T-helper 2 cell treated with Interferon-gamma antibody and Interleukin-4, amounts not matched to agents 5 μg/mL and 100 μg/mL, for 36 hours (primary cell): ENCODE measurements at regions not wholly inside any gene's neighbourhood (a gene's known extent, or its start where the extent isn't known, plus 50 kb on each side); places are given as distances from the start of the nearest gene placed in this dataset.

ENCODE experiments used
- DNase-seq: peaks from one replicate; pipeline ENCODE4 v3.0.0; 2021; ENCODE audit warnings: low spot score
- H3K27ac Mint-ChIP-seq: one replicate; pipeline ENCODE4 v1.8.0; 2021; ENCODE audit warnings: mild to moderate bottlenecking, mixed read lengths
- H3K27me3 Mint-ChIP-seq: one replicate; pipeline ENCODE4 v1.8.0; 2021; ENCODE audit warnings: low read depth, mixed read lengths
- H3K36me3 Mint-ChIP-seq: one replicate; pipeline ENCODE4 v1.8.0; 2021; ENCODE audit warnings: low read depth, mixed read lengths
- H3K4me1 Mint-ChIP-seq: one replicate; pipeline ENCODE4 v1.8.0; 2021; ENCODE audit warnings: low read depth, mixed read lengths
- H3K4me3 Mint-ChIP-seq: one replicate; pipeline ENCODE4 v1.8.0; 2022; ENCODE audit warnings: mild to moderate bottlenecking, moderate library complexity, mixed read lengths
- H3K9me3 Mint-ChIP-seq: one replicate; pipeline ENCODE4 v1.8.0; 2021; ENCODE audit warnings: mixed read lengths

DNA sequence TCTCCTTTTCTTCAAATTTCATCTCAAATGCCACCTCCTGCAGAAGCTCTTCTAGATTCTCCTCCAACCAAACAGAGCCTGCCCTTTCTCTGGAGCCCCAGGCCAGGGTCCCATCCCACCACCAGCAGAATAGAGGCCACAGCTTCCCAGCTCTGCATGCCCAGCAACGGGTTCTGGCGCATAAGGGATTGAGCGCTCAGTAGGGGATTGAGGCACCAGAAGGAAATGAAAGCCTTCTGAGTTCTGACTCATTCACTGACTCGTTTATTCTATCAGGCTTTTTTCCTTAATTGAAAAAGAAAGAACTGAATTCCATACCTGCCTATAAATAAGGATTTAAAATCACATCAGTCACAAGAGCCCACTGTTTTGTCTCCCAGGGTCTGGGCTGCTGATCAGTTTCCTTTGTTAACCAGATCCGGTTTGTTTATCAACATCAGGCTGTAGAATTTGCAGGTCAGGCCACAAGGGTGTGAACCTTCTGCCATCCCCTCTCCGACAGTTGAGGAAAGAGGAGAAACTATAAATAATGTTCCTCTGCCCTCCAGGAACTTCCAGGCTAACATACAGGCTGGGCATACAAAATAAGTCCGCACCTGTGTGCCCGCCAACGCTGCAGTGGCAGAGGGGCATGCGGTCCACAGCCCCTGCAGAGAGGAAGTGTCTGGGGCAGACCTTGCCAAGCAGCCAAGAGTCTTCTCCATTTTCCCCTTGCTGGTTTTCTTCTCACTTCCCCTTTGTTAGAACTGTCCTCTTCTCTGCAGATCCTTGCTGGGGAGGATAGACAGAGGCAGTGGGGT lies 63.5 kb upstream of the PRDM11 start:
- H3K27ac Mint-ChIP-seq = no peak overlapping the region
- no peak for DNase-seq
- peaks cover 16% of the 10 kb centered on the region for H3K4me1 Mint-ChIP-seq
- peaks cover 6% of the 10 kb centered on the region for H3K27me3 Mint-ChIP-seq
- peaks cover 6% of the 10 kb centered on the region for H3K9me3 Mint-ChIP-seq
- H3K36me3 Mint-ChIP-seq = peaks cover 5% of the 10 kb centered on the region
- no peak overlapping the region for H3K4me3 Mint-ChIP-seq

DNA sequence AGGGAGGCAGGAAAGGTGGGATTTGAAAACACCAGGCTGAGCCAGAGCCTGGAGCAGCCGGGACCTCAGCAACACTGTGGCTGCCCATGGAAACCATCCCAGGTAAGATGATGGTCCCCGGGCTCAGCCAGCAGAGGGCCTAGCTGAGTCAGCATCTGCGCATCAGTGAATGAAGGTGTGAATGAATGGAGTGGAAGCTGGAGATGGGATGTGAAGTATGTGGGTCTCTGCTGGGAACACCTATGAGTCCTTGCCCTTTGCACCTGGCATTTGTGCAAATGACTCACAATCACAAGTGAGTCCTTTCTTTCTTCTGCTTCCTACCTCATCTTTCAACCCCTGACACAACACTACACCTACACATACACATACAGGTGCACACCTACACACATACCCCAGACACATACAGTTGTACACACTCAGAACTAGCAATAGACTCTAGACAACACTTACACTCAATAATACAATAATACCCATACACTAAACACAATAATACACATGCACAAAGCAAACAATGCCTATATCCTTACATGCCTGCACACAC lies 62.8 kb upstream of the PRDM11 start:
- Mint-ChIP-seq H3K36me3 (peaks cover 5% of the 10 kb centered on the region), H3K27ac (no peak overlapping the region), H3K4me3 (no peak overlapping the region), H3K4me1 (peaks cover 16% of the 10 kb centered on the region), H3K9me3 (peaks cover 6% of the 10 kb centered on the region), H3K27me3 (peaks cover 6% of the 10 kb centered on the region)
- no peak for DNase-seq

- H3K4me3 Mint-ChIP-seq = no peak overlapping the region
- H3K36me3 Mint-ChIP-seq = peaks cover 1% of the 10 kb centered on the region
- DNase-seq = no peak
- H3K9me3 Mint-ChIP-seq = peaks cover 3% of the 10 kb centered on the region
- peaks cover 10% of the 10 kb centered on the region for H3K27me3 Mint-ChIP-seq
- H3K4me1 Mint-ChIP-seq = no peaks in the 10 kb centered on the region
- no peak overlapping the region for H3K27ac Mint-ChIP-seq
These were observed 60.6 kb upstream of the PRDM11 start for GRCh38 chr11:45085646-45086501.

DNA sequence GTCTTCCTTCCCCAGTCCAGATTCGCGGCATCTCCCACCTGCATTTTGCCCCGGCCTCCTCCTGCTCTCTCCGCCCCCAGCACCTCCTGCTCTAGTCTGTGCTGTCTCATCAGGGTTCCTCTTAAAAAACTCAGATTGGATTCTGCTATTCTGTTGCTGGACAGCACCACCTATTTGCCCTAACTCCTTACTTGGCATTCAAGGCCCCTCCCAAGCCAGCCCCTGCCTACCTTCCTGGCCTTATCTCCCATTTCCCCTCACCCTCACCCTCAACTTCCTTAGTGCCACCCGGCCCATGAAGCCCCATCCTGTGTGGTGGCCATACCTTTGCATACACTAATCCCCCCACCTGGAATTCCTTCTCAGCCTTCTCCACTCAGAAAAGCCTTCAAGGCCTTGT lies 59.9 kb upstream of the PRDM11 start:
- H3K27ac Mint-ChIP-seq = no peak overlapping the region
- peaks cover 13% of the 10 kb centered on the region for H3K27me3 Mint-ChIP-seq
- H3K36me3 Mint-ChIP-seq = no peaks in the 10 kb centered on the region
- no peaks in the 10 kb centered on the region for H3K4me1 Mint-ChIP-seq
- no peaks in the 10 kb centered on the region for H3K9me3 Mint-ChIP-seq
- DNase-seq = no peak
- H3K4me3 Mint-ChIP-seq = no peak overlapping the region

DNA sequence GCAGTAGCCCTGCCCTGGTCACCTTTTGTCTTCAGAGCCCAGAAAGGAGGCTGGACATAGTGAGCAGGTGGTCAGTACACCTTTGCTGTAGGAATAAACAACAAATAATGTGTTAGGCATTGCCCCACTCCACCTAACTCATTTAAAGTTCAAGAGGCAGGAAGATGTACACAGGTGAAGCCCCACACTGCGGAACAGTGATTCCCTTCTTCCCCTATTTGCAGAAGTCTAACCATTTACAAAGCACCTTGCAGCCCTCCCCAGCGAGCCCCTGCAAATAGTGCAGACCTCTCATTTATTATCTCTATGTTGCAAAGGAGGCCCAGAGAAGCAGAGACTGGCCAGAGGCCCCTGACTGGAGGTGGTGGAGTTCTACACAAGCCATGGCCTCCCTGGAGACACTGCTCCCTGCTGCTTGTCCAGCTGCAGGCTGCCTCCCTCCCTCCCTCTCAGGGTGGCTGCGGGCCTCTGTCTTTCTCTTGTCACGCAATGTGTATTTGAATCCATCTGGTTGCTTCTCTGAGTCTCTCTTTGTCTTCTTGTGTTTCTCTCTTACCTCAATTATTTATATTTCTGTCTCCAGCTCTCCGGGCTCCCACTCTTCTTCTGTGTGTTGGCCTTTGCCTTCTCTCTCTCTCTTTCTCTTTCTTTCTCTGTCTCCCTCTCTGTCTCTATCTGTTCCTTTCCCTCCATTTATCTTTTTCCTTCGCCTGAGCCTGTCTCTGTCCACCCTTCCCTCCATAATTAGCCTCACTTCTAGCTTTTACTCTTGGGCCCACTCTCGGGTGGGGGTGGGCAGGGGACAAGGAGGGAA lies 59.1 kb upstream of the PRDM11 start:
- no peak overlapping the region for H3K27ac Mint-ChIP-seq
- H3K4me1 Mint-ChIP-seq = no peaks in the 10 kb centered on the region
- DNase-seq = no peak
- H3K36me3 Mint-ChIP-seq = no peaks in the 10 kb centered on the region
- H3K27me3 Mint-ChIP-seq = peaks cover 13% of the 10 kb centered on the region
- no peaks in the 10 kb centered on the region for H3K9me3 Mint-ChIP-seq
- no peak overlapping the region for H3K4me3 Mint-ChIP-seq

DNA sequence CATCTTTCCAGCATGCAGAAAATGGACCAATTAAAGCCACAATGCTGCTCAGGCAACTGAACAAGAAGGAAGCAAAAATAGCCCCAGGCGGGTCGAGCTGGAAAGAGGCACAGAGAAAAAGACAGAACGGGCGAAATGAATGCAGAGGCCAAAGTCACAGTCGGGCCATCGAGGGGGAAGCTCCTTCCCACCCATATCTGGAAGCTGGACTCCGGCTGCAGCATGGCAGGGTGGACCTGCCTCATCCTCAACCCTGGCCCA lies 58.6 kb upstream of the PRDM11 start:
- H3K36me3 Mint-ChIP-seq = no peaks in the 10 kb centered on the region
- H3K4me1 Mint-ChIP-seq = no peaks in the 10 kb centered on the region
- DNase-seq = no peak
- H3K27ac Mint-ChIP-seq = no peak overlapping the region
- peaks cover 11% of the 10 kb centered on the region for H3K27me3 Mint-ChIP-seq
- H3K9me3 Mint-ChIP-seq = no peaks in the 10 kb centered on the region
- H3K4me3 Mint-ChIP-seq = no peak overlapping the region

DNA sequence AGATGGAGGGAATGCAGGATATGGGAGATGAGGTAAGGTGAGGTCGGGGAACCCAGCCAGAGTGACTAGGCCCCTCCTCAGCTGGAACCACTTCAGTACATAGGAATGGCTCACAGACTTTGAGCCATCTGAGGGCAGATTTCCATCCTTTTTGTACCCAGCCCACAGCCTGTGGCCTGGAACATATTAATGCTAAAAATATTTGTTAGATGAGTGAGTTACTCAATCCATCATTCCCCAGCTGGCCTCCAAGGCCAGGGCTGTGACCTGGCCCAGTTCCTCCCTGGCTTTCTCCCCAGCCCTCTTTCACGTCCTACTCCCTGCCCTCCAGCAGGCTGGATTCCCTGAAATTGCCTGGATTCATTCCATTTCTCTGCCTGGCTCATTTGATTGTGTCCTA lies 57.2 kb upstream of the PRDM11 start:
- Mint-ChIP-seq H3K4me1 (peaks cover 6% of the 10 kb centered on the region), H3K9me3 (no peaks in the 10 kb centered on the region)

DNA sequence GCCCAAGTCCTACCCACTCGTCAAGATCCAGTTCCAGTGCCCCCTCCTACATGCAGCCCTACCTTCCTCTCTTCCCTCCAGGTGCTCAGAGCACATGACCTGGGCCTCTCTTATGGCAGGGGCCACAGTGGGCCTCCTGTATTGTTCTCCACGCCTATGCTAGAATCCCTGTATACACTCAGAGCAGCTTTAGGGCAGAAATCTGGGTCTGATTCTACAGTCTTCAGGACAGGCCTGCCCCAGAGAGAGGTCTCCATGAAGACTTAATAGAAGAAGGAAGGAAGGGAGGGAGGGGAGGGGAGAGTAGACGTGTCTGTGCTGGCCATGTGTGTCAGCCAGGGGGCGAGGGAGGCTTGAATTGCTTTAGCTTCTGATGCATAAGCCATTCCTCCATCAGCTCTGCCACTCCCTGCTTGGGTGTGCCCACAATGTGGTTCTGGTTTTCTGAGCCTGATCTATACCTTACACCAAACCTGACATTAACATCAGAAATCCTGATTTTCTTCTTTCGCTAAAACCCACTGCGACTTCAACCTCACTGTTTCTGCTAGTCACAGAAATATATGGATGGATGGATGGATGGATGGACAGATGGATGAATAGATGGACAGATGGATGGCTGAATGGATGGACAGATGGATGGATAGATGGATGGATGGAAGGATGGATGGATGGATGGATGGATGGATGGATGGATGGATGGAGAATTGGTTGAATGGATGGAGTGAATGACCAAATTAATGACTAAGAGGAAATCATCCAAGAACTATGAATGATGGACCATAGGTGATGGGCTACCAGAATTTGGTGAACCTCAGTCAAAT lies 56.6 kb upstream of the PRDM11 start:
- DNase-seq = no peak
- Mint-ChIP-seq H3K9me3 (no peaks in the 10 kb centered on the region), H3K27me3 (peaks cover 13% of the 10 kb centered on the region), H3K4me3 (no peak overlapping the region), H3K4me1 (peaks cover 6% of the 10 kb centered on the region), H3K36me3 (no peaks in the 10 kb centered on the region), H3K27ac (no peak overlapping the region)

More for the DNA sequence above, 57.2 kb upstream of the PRDM11 start:
- Mint-ChIP-seq H3K36me3 (no peaks in the 10 kb centered on the region), H3K4me3 (no peak overlapping the region), H3K27ac (no peak overlapping the region), H3K27me3 (peaks cover 13% of the 10 kb centered on the region)
- no peak for DNase-seq

DNA sequence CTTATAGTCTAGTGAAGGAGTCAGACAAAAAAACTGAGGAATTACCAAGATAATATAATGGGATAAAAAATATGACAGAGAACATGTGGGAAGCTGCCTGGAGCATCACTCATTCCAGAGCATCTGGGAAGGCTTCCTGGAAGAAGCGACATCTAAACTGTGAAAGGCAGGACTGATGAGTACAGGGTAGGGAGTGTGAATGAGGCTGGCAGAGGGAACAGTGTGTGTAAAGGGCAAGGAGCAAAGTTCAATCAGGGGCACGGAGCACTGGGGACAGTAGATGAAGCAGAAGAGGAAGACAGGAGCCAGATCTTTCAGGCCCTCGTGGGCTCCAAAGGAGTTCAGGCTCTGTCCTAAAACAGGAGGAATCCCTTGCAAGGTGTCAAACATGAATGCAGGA lies 55.8 kb upstream of the PRDM11 start:
- H3K4me1 Mint-ChIP-seq = peaks cover 6% of the 10 kb centered on the region
- H3K27me3 Mint-ChIP-seq = peaks cover 11% of the 10 kb centered on the region
- no peaks in the 10 kb centered on the region for H3K9me3 Mint-ChIP-seq
- no peak overlapping the region for H3K27ac Mint-ChIP-seq
- no peak overlapping the region for H3K4me3 Mint-ChIP-seq
- no peak for DNase-seq
- H3K36me3 Mint-ChIP-seq = no peaks in the 10 kb centered on the region

- H3K4me3 Mint-ChIP-seq = no peak overlapping the region
These were observed 54.7 kb upstream of the PRDM11 start for GRCh38 chr11:45091563-45092403.

DNA sequence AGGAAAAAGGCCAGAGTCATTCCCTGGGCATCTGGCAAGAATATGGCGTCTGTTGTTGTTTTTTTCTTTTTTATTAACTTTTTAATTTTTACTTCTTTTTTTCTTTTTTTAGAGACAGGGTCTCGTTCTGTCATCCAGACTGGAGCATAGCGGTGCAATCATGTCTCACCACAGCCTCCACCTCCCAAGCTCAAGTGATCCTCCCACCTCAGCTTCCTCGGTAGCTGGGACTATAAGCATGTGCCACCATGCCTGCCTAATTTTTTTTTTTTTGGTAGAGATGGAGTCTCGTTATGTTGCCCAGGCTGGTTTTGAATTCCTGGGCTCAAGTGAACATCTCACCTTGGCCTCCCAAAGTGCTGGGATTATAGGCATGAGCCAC lies 54.0 kb upstream of the PRDM11 start:
- H3K36me3 Mint-ChIP-seq = no peaks in the 10 kb centered on the region
- H3K27me3 Mint-ChIP-seq = peaks cover 13% of the 10 kb centered on the region
- no peak overlapping the region for H3K27ac Mint-ChIP-seq
- no peak for DNase-seq
- peaks cover 6% of the 10 kb centered on the region for H3K4me1 Mint-ChIP-seq
- H3K4me3 Mint-ChIP-seq = no peak overlapping the region
- H3K9me3 Mint-ChIP-seq = no peaks in the 10 kb centered on the region

More at GRCh38 chr11:45091563-45092403, 54.7 kb upstream of the PRDM11 start:
- no peaks in the 10 kb centered on the region for H3K9me3 Mint-ChIP-seq
- no peaks in the 10 kb centered on the region for H3K36me3 Mint-ChIP-seq
- peaks cover 13% of the 10 kb centered on the region for H3K27me3 Mint-ChIP-seq
- DNase-seq = no peak
- H3K27ac Mint-ChIP-seq = no peak overlapping the region
- H3K4me1 Mint-ChIP-seq = peaks cover 6% of the 10 kb centered on the region

- H3K36me3 Mint-ChIP-seq = no peaks in the 10 kb centered on the region
- DNase-seq = no peak
- H3K4me3 Mint-ChIP-seq = no peak overlapping the region
- H3K4me1 Mint-ChIP-seq = peaks cover 6% of the 10 kb centered on the region
- peaks cover 13% of the 10 kb centered on the region for H3K27me3 Mint-ChIP-seq
- no peak overlapping the region for H3K27ac Mint-ChIP-seq
- H3K9me3 Mint-ChIP-seq = no peaks in the 10 kb centered on the region
These were observed 53.3 kb upstream of the PRDM11 start for GRCh38 chr11:45092901-45093760.
